Lower leg skin (tissue), 3 donors: ENCODE measurements at regions not wholly inside any gene's neighbourhood (a gene's known extent, or its start where the extent isn't known, plus 50 kb on each side); places are given as distances from the start of the nearest gene placed in this dataset.

Experiments
- POLR2A ChIP-seq, 2 donors: fragments of 450-650 bp; IDR thresholded peaks; one replicate each; pipeline ENCODE4 v1.6.1; 2016 to 2017; ENCODE audit warnings: antibody characterized with exemption in 2 of 2, mild to moderate bottlenecking in 1 of 2, moderate library complexity in 1 of 2
- TF ChIP-seq, protein P1 (sequence below), 3 donors: fragments of 450-650 bp; IDR thresholded peaks; one replicate each; pipeline ENCODE4 v1.5.1; 2016; ENCODE audit warnings: antibody characterized with exemption in 3 of 3, mild to moderate bottlenecking in 3 of 3, moderate library complexity in 2 of 3

DNA sequence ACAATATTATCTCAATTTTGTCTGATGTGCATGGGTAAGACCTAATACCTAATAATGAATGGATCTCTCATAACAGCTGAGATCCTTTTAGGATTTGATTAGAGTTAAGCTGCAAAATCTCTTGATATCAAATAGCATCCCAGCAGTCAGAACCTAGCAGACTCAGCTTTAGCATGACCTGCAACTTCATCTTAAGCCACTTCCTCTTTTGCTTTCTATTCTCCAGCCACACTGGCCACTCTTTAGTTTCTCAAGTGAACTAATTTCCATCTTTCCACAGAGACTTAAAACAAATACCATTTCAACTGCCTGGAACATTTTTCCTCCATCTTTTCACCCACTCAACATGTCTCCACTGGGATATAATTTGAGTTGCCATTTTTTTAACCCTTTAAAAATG lies 1251.6 kb upstream of the ZEB2 start:
- TF ChIP-seq POLR2A (IDR thresholded peaks at IDR 0.05): no peak
- TF ChIP-seq, protein P1, sequence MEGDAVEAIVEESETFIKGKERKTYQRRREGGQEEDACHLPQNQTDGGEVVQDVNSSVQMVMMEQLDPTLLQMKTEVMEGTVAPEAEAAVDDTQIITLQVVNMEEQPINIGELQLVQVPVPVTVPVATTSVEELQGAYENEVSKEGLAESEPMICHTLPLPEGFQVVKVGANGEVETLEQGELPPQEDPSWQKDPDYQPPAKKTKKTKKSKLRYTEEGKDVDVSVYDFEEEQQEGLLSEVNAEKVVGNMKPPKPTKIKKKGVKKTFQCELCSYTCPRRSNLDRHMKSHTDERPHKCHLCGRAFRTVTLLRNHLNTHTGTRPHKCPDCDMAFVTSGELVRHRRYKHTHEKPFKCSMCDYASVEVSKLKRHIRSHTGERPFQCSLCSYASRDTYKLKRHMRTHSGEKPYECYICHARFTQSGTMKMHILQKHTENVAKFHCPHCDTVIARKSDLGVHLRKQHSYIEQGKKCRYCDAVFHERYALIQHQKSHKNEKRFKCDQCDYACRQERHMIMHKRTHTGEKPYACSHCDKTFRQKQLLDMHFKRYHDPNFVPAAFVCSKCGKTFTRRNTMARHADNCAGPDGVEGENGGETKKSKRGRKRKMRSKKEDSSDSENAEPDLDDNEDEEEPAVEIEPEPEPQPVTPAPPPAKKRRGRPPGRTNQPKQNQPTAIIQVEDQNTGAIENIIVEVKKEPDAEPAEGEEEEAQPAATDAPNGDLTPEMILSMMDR (IDR thresholded peaks at IDR 0.05): no peak
